C4-2B (cell line): ENCODE measurements at regions not wholly inside any gene's neighbourhood (a gene's known extent, or its start where the extent isn't known, plus 50 kb on each side); places are given as distances from the start of the nearest gene placed in this dataset.

Experiments used
- H3K27ac ChIP-seq: fragments of 450-650 bp; 2 replicates; pipeline ENCODE4 v1.5.1; 2017
- CTCF ChIP-seq: fragments of 450-650 bp; conservative IDR thresholded peaks from 2 replicates; pipeline ENCODE4 v1.5.1; 2017; ENCODE audit warnings: mild to moderate bottlenecking
- ZFX ChIP-seq: fragments of 450-650 bp; IDR thresholded peaks from 2 replicates; pipeline ENCODE4 v1.6.1; 2017

GRCh38 chr22:49571326-49571725 lies 256.3 kb downstream of the BRD1 start:
- TF ChIP-seq ZFX (no peak), CTCF (no peak)
- H3K27ac ChIP-seq = no peak overlapping the region

GRCh38 chr22:49570032-49570848 lies 257.4 kb downstream of the BRD1 start:
- TF ChIP-seq CTCF = no peak
- no peak for TF ChIP-seq ZFX
- no peak overlapping the region for H3K27ac ChIP-seq

- H3K27ac ChIP-seq = no peak overlapping the region
- TF ChIP-seq CTCF (no peak), ZFX (no peak)
Observed at GRCh38 chr22:49569286-49570031, 258.2 kb downstream of the BRD1 start.

GRCh38 chr22:49568751-49569285 lies 258.9 kb downstream of the BRD1 start:
- no peak overlapping the region for H3K27ac ChIP-seq
- TF ChIP-seq CTCF (no peak), ZFX (no peak)

- TF ChIP-seq CTCF (no peak), ZFX (no peak)
Observed at GRCh38 chr22:49567899-49568750, 259.5 kb downstream of the BRD1 start.

GRCh38 chr22:49566693-49567092 lies 261.0 kb downstream of the BRD1 start:
- no peak overlapping the region for H3K27ac ChIP-seq
- no peak for TF ChIP-seq CTCF
- no peak for TF ChIP-seq ZFX

More at GRCh38 chr22:49567899-49568750, 259.5 kb downstream of the BRD1 start:
- no peak overlapping the region for H3K27ac ChIP-seq
